ENCODE measurements at regions not wholly inside any gene's neighbourhood (a gene's known extent, or its start where the extent isn't known, plus 50 kb on each side); places are given as distances from the start of the nearest gene placed in this dataset.

DNA sequence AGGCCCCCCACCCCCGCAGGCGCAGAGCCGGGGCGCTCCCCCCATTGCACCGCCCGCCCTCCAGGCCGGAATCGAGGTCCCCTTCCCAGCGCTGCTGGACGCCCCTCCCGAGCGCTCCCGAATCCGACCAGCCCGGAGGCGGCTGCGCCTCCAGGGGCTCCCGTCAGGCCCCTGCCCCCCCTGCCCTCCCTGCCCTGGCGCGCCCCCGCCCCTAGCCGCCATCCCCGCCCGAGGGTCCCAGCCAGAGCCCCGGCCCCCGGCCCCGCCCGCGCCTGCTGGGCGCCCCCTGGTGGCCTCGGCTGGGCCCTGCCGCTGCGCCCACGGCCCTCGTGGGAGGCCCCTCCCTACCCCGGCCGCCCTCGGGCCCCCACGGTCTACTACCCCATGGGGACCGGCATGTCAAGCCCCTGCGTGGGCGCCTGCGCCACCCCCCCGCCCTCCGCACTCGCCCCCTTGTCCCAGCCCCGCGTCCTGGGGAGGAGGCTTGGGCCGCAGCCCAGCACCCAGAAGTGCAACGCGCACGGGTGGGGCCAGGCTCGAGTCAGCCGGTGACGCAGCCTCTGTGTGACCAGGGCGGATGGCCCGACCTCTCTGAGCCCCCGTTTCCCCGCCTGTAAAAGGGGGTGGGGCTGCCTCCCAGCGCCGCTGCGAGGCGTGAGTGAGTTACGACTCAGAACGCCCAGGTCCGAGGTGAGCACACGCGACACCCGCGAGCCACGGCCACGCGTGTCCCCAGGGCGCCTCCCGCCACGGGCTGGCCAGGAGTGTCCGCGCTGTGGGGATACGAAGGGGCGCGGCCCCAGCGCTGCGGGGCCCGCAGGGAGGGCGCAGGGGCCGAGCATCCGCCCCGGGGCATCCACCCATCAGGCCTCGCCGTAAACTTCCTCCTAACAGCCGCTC is 104.9 kb downstream of the FAM53A start (continued):
- TF ChIP-seq, protein P1, sequence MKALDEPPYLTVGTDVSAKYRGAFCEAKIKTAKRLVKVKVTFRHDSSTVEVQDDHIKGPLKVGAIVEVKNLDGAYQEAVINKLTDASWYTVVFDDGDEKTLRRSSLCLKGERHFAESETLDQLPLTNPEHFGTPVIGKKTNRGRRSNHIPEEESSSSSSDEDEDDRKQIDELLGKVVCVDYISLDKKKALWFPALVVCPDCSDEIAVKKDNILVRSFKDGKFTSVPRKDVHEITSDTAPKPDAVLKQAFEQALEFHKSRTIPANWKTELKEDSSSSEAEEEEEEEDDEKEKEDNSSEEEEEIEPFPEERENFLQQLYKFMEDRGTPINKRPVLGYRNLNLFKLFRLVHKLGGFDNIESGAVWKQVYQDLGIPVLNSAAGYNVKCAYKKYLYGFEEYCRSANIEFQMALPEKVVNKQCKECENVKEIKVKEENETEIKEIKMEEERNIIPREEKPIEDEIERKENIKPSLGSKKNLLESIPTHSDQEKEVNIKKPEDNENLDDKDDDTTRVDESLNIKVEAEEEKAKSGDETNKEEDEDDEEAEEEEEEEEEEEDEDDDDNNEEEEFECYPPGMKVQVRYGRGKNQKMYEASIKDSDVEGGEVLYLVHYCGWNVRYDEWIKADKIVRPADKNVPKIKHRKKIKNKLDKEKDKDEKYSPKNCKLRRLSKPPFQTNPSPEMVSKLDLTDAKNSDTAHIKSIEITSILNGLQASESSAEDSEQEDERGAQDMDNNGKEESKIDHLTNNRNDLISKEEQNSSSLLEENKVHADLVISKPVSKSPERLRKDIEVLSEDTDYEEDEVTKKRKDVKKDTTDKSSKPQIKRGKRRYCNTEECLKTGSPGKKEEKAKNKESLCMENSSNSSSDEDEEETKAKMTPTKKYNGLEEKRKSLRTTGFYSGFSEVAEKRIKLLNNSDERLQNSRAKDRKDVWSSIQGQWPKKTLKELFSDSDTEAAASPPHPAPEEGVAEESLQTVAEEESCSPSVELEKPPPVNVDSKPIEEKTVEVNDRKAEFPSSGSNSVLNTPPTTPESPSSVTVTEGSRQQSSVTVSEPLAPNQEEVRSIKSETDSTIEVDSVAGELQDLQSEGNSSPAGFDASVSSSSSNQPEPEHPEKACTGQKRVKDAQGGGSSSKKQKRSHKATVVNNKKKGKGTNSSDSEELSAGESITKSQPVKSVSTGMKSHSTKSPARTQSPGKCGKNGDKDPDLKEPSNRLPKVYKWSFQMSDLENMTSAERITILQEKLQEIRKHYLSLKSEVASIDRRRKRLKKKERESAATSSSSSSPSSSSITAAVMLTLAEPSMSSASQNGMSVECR (CRISPR knock-in tag; IDR thresholded peaks at IDR 0.05), result peak; percentile 47; the same call in 1 of the 2 replicates
- TF ChIP-seq RNF2 (IDR thresholded peaks at IDR 0.05), result no peak
- TF ChIP-seq HNRNPH1 (optimal IDR thresholded peaks at IDR 0.05; ENCODE audit: low read depth, low read length), result no peak
- TF ChIP-seq NCOA2 (IDR thresholded peaks at IDR 0.05; ENCODE audit: partially characterized antibody in 2 of 2), result no peak
- no peak for TF ChIP-seq PCBP2 (IDR thresholded peaks at IDR 0.05; ENCODE audit: low read depth, low read length, poor library complexity, severe bottlenecking)
- peak; percentile 60; the same call in 1 of the 2 replicates for TF ChIP-seq ATF7 (IDR thresholded peaks at IDR 0.05)
- no peak for TF ChIP-seq STAT5A (IDR thresholded peaks at IDR 0.05; ENCODE audit: borderline replicate concordance, low read length)
- TF ChIP-seq ZNF143 (CRISPR knock-in tag; IDR thresholded peaks at IDR 0.05), result no peak
- TF ChIP-seq OTX1 (CRISPR knock-in tag; IDR thresholded peaks at IDR 0.05), result no peak
- TF ChIP-seq TFAM (CRISPR knock-in tag; conservative IDR thresholded peaks at IDR 0.05), result no peak
- TF ChIP-seq CTBP1 (IDR thresholded peaks at IDR 0.05; ENCODE audit: borderline replicate concordance), result peak; percentile 45; the same call in 1 of the 2 replicates
- peak; percentile 36 to 63; a peak in 3 of 4 replicates for TF ChIP-seq KDM1A (IDR thresholded peaks at IDR 0.05)
- TF ChIP-seq, protein P2, sequence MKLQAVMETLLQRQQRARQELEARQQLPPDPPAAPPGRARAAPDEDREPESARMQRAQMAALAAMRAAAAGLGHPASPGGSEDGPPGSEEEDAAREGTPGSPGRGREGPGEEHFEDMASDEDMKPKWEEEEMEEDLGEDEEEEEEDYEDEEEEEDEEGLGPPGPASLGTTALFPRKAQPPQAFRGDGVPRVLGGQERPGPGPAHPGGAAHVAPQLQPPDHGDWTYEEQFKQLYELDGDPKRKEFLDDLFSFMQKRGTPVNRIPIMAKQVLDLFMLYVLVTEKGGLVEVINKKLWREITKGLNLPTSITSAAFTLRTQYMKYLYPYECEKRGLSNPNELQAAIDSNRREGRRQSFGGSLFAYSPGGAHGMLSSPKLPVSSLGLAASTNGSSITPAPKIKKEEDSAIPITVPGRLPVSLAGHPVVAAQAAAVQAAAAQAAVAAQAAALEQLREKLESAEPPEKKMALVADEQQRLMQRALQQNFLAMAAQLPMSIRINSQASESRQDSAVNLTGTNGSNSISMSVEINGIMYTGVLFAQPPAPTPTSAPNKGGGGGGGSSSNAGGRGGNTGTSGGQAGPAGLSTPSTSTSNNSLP (IDR thresholded peaks at IDR 0.05; ENCODE audit: borderline replicate concordance, low read depth, low read length), result no peak
- peak; percentile 69 for TF ChIP-seq HNRNPK (IDR thresholded peaks at IDR 0.05; ENCODE audit: low read depth, low read length, poor library complexity, severe bottlenecking)
- TF ChIP-seq RBM25 (IDR thresholded peaks at IDR 0.05; ENCODE audit: low read depth, low read length, severe bottlenecking), result peak; percentile 41
- TF ChIP-seq, protein P3, sequence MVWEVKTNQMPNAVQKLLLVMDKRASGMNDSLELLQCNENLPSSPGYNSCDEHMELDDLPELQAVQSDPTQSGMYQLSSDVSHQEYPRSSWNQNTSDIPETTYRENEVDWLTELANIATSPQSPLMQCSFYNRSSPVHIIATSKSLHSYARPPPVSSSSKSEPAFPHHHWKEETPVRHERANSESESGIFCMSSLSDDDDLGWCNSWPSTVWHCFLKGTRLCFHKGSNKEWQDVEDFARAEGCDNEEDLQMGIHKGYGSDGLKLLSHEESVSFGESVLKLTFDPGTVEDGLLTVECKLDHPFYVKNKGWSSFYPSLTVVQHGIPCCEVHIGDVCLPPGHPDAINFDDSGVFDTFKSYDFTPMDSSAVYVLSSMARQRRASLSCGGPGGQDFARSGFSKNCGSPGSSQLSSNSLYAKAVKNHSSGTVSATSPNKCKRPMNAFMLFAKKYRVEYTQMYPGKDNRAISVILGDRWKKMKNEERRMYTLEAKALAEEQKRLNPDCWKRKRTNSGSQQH (CRISPR knock-in tag; IDR thresholded peaks at IDR 0.05), result no peak
- TF ChIP-seq ZNF282 (CRISPR knock-in tag; IDR thresholded peaks at IDR 0.05), result no peak
- peak; percentile 4 for TF ChIP-seq TBP (optimal IDR thresholded peaks at IDR 0.05; ENCODE audit: low read depth, low read length)
- TF ChIP-seq RBM34 (IDR thresholded peaks at IDR 0.05; ENCODE audit: borderline replicate concordance, insufficient read depth, low read length), result no peak; the same call in 1 of the 2 replicates
- 0 out of 2 replicates have a peak, but pooled peaks have one; percentile 64 for TF ChIP-seq ZNF12 (CRISPR knock-in tag; IDR thresholded peaks at IDR 0.05)
- TF ChIP-seq KLF13 (tag; IDR thresholded peaks at IDR 0.05; ENCODE audit: borderline replicate concordance, low read depth), result 0 out of 2 replicates have a peak, but pooled peaks have one; percentile 78

Data from K562 (cell line).